ENCODE measurements at regions not wholly inside any gene's neighbourhood (a gene's known extent, or its start where the extent isn't known, plus 50 kb on each side); places are given as distances from the start of the nearest gene placed in this dataset.

- TF ChIP-seq, protein P1, sequence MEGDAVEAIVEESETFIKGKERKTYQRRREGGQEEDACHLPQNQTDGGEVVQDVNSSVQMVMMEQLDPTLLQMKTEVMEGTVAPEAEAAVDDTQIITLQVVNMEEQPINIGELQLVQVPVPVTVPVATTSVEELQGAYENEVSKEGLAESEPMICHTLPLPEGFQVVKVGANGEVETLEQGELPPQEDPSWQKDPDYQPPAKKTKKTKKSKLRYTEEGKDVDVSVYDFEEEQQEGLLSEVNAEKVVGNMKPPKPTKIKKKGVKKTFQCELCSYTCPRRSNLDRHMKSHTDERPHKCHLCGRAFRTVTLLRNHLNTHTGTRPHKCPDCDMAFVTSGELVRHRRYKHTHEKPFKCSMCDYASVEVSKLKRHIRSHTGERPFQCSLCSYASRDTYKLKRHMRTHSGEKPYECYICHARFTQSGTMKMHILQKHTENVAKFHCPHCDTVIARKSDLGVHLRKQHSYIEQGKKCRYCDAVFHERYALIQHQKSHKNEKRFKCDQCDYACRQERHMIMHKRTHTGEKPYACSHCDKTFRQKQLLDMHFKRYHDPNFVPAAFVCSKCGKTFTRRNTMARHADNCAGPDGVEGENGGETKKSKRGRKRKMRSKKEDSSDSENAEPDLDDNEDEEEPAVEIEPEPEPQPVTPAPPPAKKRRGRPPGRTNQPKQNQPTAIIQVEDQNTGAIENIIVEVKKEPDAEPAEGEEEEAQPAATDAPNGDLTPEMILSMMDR (IDR thresholded peaks at IDR 0.05) = no peak
- TF ChIP-seq POLR2AphosphoS5 (IDR thresholded peaks at IDR 0.05) = no peak
Measured at GRCh38 chr7:42700406-42701327, 211.2 kb downstream of the C7orf25 start.

Measured in transverse colon (tissue), 4 donors.